Lower lobe of right lung (tissue), 2 donors: ENCODE measurements at regions not wholly inside any gene's neighbourhood (a gene's known extent, or its start where the extent isn't known, plus 50 kb on each side); places are given as distances from the start of the nearest gene placed in this dataset.
"Not testable (repeated sequence)": the region's sequence is repeated elsewhere in the genome, so short reads cannot be mapped to it uniquely, and the experiment has no call there.

Experiments
- ATAC-seq, 2 donors: fragments of 200-7000 bp; cut with Tn5 transposase; one replicate each; pipeline ENCODE4 v1.9.1; 2020 to 2022; ENCODE audit warnings: mild to moderate bottlenecking in 2 of 2, moderate library complexity in 2 of 2
- DNase-seq: peaks from one replicate; pipeline ENCODE4 v3.0.0-alpha.2; 2020
- H3K27ac ChIP-seq: fragments of 200-600 bp; one replicate; pipeline ENCODE4 v1.8.0; 2022
- H3K27me3 ChIP-seq: fragments of 200-600 bp; one replicate; pipeline ENCODE4 v1.8.0; 2022; ENCODE audit warnings: low read depth
- H3K36me3 ChIP-seq: fragments of 200-600 bp; one replicate; pipeline ENCODE4 v1.8.0; 2022; ENCODE audit warnings: mild to moderate bottlenecking
- H3K4me1 ChIP-seq: fragments of 200-600 bp; one replicate; pipeline ENCODE4 v1.8.0; 2022
- H3K4me3 ChIP-seq: fragments of 200-600 bp; one replicate; pipeline ENCODE4 v1.8.0; 2022; ENCODE audit warnings: mild to moderate bottlenecking
- H3K9me3 ChIP-seq: fragments of 200-600 bp; one replicate; pipeline ENCODE4 v1.8.0; 2022
- CTCF ChIP-seq: fragments of 200-600 bp; IDR thresholded peaks from one replicate; pipeline ENCODE4 v1.8.0; 2022; ENCODE audit warnings: antibody characterized with exemption, mild to moderate bottlenecking
- intact Hi-C: fragments of 100-400 bp; cut with DNase I; formaldehyde crosslinking; loops from one replicate; pipeline ENCODE4 v1.11.0; 2022
- donor health status: DM: no; HTN: yes; CAD: no; lungs with severe emphysema.

- no peak for ATAC-seq
- Histone ChIP-seq H3K4me1 (no peaks in the 10 kb centered on the region), H3K36me3 (no peaks in the 10 kb centered on the region), H3K27ac (no peak overlapping the region), H3K4me3 (no peak overlapping the region), H3K9me3 (no peaks in the 10 kb centered on the region), H3K27me3 (no peaks in the 10 kb centered on the region)
- intact Hi-C loops = no loop called here
- TF ChIP-seq CTCF = no peak
- no peak for DNase-seq
Measured at GRCh38 chr5:117732264-117732663, 1157.6 kb upstream of the SEMA6A start.

- Histone ChIP-seq H3K36me3 (no peaks in the 10 kb centered on the region), H3K4me1 (no peaks in the 10 kb centered on the region), H3K4me3 (no peak overlapping the region), H3K9me3 (no peaks in the 10 kb centered on the region), H3K27ac (no peak overlapping the region), H3K27me3 (no peaks in the 10 kb centered on the region)
- no peak for TF ChIP-seq CTCF
- intact Hi-C loops = no loop called here
- DNase-seq (no peak), ATAC-seq (no peak)
Measured at GRCh38 chr5:117731446-117731845, 1156.8 kb upstream of the SEMA6A start.

GRCh38 chr5:117720784-117721183 lies 1146.2 kb upstream of the SEMA6A start:
- H3K9me3 ChIP-seq, H3K4me3 ChIP-seq, intact Hi-C loops, ATAC-seq, H3K27ac ChIP-seq, H3K36me3 ChIP-seq, H3K27me3 ChIP-seq, H3K4me1 ChIP-seq, DNase-seq: not testable (repeated sequence)

- DNase-seq = no peak
- intact Hi-C loops = no loop called here
- TF ChIP-seq CTCF = no peak
Measured at GRCh38 chr5:117719413-117719812, 1144.8 kb upstream of the SEMA6A start.

GRCh38 chr5:117713585-117714198 lies 1139.1 kb upstream of the SEMA6A start:
- no peak for DNase-seq

More at GRCh38 chr5:117719413-117719812, 1144.8 kb upstream of the SEMA6A start:
- Histone ChIP-seq H3K36me3 (no peaks in the 10 kb centered on the region), H3K9me3 (peaks cover 18% of the 10 kb centered on the region), H3K27me3 (no peaks in the 10 kb centered on the region), H3K4me1 (no peaks in the 10 kb centered on the region), H3K4me3 (no peak overlapping the region), H3K27ac (no peak overlapping the region)
- no peak for ATAC-seq

More at GRCh38 chr5:117713585-117714198, 1139.1 kb upstream of the SEMA6A start:
- Histone ChIP-seq H3K9me3 (peaks cover 41% of the 10 kb centered on the region), H3K27ac (no peak overlapping the region), H3K4me3 (no peak overlapping the region), H3K36me3 (no peaks in the 10 kb centered on the region), H3K4me1 (no peaks in the 10 kb centered on the region), H3K27me3 (no peaks in the 10 kb centered on the region)
- ATAC-seq = no peak
- intact Hi-C loops = no loop called here
- no peak for TF ChIP-seq CTCF
